WTC11 (cell line): ENCODE measurements at regions not wholly inside any gene's neighbourhood (a gene's known extent, or its start where the extent isn't known, plus 50 kb on each side); places are given as distances from the start of the nearest gene placed in this dataset.

Experiments used
- CBFB ChIP-seq: sonication (generic); formaldehyde crosslinking; IDR thresholded peaks from 2 replicates; pipeline ENCODE4 v1.8.1; 2022; ENCODE audit warnings: mild to moderate bottlenecking, low read depth, missing genetic modification reagents
- ELF4 ChIP-seq: sonication (generic); formaldehyde crosslinking; IDR thresholded peaks from 2 replicates; pipeline ENCODE4 v1.8.1; 2022; ENCODE audit warnings: low read depth, mild to moderate bottlenecking, moderate library complexity, missing genetic modification reagents
- FOXP1 ChIP-seq: sonication (generic); formaldehyde crosslinking; IDR thresholded peaks from 2 replicates; pipeline ENCODE4 v1.8.0; 2022; ENCODE audit warnings: missing genetic modification reagents, mild to moderate bottlenecking, moderate library complexity, borderline replicate concordance
- PRDM15 ChIP-seq: sonication (generic); formaldehyde crosslinking; IDR thresholded peaks from 2 replicates; pipeline ENCODE4 v1.8.0; 2022; ENCODE audit warnings: missing genetic modification reagents
- TF ChIP-seq, protein P1 (sequence below): fragments of 200-600 bp; IDR thresholded peaks from 2 replicates; pipeline ENCODE4 v1.8.0; 2022; ENCODE audit warnings: antibody characterized with exemption

- TF ChIP-seq, protein P1, sequence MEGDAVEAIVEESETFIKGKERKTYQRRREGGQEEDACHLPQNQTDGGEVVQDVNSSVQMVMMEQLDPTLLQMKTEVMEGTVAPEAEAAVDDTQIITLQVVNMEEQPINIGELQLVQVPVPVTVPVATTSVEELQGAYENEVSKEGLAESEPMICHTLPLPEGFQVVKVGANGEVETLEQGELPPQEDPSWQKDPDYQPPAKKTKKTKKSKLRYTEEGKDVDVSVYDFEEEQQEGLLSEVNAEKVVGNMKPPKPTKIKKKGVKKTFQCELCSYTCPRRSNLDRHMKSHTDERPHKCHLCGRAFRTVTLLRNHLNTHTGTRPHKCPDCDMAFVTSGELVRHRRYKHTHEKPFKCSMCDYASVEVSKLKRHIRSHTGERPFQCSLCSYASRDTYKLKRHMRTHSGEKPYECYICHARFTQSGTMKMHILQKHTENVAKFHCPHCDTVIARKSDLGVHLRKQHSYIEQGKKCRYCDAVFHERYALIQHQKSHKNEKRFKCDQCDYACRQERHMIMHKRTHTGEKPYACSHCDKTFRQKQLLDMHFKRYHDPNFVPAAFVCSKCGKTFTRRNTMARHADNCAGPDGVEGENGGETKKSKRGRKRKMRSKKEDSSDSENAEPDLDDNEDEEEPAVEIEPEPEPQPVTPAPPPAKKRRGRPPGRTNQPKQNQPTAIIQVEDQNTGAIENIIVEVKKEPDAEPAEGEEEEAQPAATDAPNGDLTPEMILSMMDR = no peak
- TF ChIP-seq CBFB (no peak), FOXP1 (CRISPR knock-in tag) (no peak), PRDM15 (CRISPR knock-in tag) (no peak), ELF4 (CRISPR knock-in tag) (no peak)
These were observed 195.6 kb upstream of the NREP start for GRCh38 chr5:111952555-111952954.
